Right renal cortex interstitium (tissue), 3 donors: ENCODE measurements at regions not wholly inside any gene's neighbourhood (a gene's known extent, or its start where the extent isn't known, plus 50 kb on each side); places are given as distances from the start of the nearest gene placed in this dataset.
"Not testable (repeated sequence)": the region's sequence is repeated elsewhere in the genome, so short reads cannot be mapped to it uniquely, and the experiment has no call there.

Experiments
- DNase-seq, 3 donors: peaks; one replicate each; pipeline ENCODE4 v3.0.0-alpha.2; 2013; ENCODE audit warnings: low read depth in 3 of 3, low spot score in 2 of 3

DNA sequence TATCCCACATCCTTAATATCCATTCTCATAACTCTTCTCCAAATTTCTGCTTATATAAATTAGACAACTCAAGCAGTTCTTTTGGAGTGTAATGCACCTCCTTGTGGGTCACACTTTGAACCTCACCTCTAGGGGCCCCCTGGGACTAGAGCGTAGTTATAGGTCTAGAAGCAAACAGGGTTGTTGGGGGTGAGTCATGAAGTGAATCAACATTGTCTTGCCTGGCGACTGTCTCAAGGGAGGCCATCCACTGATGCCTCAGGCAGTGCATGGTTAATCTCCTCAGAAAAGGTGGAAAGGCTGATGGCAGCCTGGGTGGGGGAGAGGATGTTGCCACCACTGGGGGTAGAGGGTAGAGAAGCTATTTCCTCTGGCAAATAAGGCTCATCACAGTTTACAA lies 129.1 kb downstream of the TNFRSF21 start:
- DNase-seq: no peak

DNA sequence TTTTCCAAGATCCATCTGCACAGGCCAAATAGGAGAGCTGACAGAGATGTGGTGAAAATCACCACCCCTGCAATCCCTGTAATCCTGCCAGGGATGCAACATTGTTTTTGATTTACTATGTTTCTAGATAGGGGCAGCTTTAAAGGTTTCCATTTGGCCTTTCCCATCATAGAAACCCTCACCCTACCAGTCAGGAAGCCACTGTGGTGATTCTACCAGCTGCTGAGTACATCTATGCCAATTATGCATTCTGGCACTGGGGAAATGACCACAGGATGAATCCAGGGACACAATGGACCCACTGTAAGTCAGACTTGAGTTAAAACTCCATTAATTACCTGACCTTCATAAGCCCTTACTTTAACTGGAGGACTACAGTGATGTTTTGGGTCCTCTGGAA lies 130.4 kb downstream of the TNFRSF21 start:
- no peak for DNase-seq

DNA sequence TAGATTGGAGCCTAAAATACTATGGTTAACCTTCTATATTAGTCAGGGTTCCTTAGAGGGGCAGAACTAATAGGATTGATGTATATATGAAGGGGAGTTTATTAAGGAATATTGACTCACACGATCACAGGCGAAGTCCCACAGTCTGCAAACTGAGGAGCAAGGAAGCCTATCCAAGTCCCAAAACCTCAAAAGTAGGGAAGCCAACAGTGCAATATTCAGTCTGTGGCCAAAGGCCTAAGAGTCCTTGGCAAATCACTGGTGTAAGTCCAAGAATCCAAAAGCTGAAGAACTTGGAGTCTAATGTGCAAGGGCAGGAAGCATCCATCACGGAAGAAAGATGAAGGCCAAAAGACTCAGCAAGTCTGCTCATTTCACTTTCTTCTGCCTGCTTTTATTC lies 133.5 kb upstream of the ADGRF1 start:
- no peak for DNase-seq

DNA sequence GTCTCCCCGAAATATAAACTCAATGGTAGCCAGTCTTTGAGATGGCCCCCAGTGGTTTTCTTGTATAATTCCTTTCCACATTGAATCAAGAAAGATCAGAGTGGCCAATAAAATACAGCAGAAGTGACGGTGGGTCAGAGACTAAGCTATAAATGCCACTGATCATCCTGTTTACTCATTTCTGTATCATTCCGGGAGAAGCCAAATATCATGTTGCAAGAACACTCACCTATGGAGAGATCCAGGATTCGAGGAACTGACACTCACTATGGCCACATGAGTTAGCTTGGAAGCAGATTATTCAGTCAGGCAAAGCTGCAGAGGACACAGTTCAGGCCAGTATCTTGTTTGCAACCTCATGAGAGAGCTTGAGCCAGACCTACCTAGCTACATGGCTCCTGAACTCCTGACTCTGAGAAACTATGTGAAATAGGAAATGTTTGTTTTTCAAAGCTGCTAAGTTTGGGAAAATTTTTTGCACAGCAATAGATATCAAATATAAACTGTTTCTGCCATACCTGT lies 132.4 kb upstream of the ADGRF1 start:
- DNase-seq: no peak

DNA sequence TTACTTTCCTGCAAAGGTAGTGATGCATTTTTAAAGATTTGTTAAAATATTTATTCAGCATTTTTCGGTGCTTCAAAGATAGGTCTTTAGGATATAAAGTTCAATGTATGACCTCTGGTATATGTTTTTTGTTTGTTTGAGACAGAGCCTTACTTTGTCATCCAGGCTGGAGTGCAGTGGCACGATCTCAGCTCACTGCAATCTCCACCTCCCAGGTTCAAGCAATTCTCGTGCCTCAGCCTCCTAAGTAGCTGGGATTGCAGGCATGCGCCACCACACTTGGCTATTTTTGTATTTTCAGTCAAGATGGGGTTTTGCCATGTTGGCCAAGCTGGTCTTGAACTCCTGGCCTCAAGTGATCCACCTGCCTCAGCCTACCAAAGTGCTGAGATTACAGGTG lies 131.9 kb upstream of the ADGRF1 start:
- not testable (repeated sequence) for DNase-seq

DNA sequence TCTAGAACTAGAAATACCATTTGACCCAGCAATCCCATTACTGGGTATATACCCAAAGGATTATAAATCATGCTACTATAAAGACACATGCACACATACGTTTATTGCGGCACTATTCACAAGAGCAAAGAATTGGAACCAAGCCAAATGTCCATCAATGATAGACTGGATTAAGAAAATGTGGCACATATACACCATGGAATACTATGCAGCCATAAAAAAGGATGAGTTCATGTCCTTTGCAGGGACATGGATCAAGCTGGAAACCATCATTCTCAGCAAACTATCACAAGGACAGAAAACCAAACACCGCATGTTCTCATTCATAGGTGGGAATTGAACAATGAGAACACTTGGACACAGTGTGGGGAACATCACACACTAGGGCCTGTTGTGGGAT lies 131.0 kb upstream of the ADGRF1 start:
- not testable (repeated sequence) for DNase-seq

DNA sequence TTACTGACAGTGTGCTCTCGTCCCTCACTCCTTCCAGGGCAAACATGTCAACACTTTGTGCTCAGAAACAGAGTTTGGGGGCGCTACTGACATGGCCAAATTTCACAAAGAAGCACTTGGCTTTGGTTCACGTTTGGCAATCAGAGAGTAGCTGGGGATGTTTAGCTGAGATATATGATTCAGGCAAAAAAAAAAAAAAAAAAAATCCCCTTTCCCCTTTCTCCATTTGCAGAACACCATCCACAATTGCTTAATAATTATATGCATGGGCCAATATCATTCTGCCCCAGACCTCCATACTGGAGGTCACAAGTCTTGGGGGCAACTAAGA lies 128.4 kb upstream of the ADGRF1 start:
- DNase-seq: no peak

DNA sequence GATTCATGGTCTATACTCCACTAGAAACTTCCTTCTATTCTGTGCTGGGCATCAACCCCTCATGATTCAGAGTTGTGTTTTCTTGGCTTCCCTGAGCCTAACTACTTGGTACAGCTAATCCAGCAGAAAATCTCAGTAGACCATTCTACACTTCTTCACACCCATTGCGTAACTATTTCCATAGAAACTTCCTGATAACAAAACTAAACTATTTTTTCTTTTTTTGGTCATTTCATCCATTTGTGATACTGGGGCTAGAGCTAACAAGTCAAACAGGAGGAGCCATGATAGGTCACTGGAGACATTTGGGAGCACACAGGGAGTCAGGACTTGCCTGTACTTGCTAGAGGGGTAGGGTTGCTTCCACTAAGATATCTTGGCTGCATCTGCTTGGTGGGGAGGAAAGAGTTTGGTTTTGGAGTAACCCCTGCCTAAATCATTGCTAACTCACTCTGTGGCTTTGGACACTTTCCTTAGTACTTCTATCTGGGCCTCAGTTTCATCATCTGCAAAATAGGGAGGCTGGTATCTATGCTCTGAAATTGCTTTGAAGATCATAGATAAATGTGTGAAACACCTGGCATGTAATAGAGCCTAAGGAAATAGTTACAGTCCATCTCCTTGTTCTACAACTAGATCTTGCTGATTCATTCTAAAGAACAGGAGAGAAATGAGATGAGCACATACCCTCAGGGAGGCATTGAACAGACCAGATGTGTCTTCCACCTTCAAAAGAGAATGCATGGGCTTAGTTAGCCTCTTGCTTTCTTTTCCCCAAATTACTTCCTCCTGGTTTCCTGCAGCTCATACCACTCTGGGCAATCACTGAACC lies 127.9 kb upstream of the ADGRF1 start:
- no peak for DNase-seq

DNA sequence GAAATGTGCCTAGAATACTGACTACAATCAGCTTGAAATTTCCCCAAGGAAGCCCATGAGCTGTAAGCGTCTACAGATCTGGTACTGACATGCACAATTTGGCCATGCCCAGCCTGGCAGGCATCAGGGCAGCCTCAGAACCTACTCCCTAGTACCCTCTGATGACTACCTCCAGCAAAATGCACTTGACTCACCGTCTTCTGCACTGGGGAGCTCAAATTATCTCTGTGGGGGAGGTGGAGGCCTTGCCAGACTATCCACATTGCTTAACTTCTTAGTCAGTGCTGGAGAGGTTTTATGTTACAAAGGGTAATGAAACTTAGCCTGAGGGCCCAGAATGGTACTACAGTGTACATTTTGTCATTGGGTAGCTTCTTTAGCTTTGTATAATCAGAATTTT lies 126.0 kb upstream of the ADGRF1 start:
- no peak for DNase-seq

DNA sequence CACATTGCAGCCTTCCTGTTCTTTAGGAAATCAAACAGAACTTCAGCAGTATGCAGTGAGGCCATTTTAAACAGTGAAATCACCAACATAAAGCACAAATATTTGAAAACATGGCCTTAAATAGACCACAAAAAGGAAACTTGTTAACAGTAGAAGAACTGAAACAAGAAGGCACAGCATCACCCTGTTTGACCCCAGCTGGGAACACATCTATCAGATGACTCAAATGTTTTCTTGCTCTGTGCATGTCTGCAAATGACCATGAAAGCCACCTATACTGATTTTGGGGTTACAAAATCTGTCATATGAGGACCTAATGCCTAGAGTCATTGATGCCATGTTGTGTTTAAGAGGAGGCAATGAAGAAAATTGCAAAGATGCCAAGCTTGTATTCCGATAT lies 123.8 kb upstream of the ADGRF1 start:
- DNase-seq: no peak

DNA sequence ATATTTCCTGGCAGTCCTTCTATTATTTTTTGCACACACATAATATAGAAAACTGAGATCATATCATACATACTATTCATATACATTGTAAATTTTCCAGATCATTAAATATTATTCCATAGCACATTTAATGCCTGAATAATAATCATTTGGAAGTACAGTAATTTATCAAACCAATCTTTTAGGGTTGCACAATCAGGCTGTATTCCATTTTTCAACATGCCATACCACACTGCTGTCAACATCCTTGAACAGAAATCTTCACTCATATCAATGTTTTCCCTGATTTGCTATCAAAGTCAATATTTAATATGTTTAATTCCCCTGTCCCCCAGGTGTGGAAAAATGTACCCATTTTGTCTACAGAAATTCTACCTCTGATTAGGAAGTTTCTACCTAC lies 122.7 kb upstream of the ADGRF1 start:
- DNase-seq: no peak

DNA sequence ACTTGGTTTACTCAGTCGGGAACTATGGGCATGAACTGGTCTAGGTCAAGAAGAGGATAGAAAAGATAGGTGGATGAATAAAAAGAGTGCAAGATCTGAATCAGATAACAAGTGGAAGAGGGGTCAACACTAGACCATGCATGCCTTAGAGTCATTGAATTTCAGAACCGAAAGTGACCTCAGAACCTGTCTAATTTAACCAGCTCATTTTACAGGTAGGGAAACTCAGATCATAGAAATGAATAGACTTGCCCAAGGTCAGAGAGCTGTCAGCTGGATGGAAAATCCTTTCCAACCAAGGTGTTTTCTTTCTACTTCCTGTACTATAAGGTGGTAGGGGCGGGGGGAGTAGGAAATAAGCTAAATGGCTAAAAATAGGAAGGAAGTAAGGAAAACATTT lies 121.4 kb upstream of the ADGRF1 start:
- no peak for DNase-seq

DNA sequence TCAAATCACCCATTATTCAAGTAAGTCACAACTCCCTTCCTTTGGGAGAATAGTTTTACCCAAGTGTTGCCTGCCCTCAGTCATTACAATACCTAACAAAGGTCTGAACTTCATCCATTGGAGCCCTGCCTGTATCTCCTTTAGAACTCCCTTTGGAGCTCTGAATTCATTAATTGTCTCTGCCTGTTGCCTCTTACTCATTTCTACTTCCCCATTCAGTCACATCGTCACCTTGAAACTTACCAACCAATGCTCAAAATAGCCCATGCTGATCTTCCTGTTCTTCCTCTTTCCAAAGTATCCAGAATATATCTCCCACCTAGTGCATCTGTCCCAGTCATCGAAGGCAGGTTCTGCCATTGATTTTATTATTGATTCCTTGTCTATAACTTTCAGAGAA lies 120.7 kb upstream of the ADGRF1 start:
- no peak for DNase-seq

DNA sequence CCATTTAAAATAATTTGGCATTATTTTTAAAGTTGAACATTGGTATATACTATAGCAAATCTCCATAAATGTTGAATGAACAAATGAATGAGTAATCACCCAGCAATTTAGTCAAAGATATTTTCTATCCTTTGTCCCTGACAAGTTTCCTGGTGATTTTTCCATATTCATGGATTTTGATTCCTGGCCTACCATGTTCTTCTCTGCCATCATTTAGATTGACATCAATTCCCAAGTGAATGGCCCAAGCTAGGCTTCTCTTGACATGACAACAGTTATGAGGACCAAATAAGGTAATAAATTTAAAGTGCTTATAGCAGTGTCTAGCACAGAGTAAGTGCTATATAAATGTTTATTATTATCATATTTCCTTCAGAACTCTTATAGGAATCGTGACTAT lies 120.1 kb upstream of the ADGRF1 start:
- no peak for DNase-seq

DNA sequence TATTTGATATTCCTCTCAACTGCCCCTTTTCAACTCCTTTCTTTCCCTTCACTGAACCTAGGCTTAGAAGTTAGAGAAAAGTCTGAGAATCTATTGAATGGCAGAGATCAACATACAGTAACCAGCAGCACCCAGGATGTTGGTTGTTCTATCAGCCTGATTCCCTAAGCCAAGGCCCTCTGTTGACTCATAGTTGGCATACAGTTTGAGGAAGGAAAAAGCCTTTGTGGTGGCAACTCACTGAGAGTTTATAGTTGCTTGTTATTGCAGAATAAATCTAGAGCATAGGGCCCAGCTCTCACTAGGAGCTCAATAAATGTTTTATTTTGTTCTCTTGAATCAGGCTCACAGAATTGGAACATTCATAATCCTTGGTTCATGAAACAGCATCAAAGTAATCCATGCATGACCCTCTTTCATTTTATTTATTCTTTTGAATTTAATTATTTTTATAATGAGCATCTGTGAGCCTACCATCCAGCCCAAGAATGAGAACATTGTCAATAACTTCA lies 119.1 kb upstream of the ADGRF1 start:
- DNase-seq: no peak

DNA sequence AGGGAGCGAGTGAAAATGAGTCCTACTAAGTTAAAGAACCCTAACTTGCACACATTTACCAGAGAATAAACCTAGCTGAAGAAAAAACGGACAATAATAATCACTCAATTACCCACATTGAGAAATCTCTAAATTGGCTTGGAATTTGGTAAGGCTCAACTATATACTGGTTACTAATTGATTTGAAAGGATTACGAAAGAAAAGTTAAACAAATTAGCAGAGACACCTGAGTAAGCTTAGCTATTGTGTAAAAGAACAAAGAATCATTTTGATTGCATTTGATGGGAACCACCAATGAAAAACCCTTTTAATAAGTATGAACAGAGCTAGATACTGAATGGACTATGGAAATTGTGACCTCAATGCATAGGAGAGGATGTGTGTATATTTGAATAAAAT lies 118.6 kb upstream of the ADGRF1 start:
- DNase-seq: no peak

DNA sequence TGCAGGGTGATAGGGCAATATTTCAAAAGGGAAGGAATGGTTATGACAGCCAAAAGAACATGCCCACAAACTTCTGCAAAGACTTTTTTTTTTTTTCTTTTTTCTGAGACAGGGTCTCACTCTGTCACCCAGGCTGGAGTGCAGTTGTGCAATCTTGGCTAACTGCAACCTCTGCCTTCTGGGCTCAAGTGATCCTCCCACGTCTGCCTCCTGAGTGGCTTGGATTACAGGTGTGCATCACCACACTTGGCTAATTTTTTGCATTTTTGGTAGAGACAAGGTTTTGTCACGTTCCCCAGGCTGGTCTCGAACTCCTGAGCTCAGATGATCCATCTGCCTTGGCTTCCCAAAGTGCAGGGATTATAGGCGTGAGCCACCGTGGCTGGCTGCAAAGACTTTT lies 117.6 kb upstream of the ADGRF1 start:
- no peak for DNase-seq

DNA sequence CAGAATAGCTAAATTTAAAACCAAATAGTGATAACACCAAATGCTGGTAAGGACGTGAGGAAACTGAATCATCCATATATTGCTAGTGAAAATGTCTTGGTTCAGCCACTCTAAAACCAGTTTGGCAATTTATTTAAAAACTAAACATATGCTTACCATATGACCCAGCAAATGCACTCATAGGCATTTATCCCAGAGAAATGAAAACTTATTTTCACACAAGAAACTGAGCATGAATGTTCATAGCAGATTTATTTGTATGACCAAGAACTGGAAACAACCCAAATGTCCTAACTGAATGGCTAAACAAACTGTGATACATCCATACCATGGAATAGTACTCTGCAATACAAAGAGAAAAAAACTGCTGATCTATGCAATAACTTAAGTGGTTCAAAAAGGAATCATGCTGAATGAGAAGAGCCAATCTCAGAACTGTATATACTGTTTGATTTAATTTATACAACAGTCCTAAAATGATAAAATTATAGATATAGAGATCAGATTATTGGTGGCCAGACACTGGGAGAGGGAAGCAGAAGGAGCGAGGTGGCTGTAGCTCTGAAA lies 115.6 kb upstream of the ADGRF1 start:
- DNase-seq: no peak

DNA sequence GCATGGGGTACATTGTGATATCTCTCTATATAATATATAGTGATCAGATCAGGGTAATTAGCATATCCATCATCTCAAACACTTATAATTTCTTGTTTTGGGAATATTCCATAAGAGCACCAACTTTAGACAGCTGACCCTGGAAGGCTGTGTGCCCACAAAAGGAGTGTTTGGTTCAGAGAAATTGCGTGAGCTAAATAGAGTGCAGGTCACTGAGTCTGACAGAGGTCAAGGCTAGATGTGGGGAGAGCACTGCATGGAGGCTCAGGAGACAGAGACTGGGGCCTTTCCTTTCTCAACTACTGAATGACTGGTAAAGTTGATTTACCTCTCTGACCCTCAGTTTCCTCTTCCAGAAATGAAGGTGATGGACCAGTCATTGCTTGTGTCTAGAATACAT lies 114.9 kb upstream of the ADGRF1 start:
- no peak for DNase-seq

DNA sequence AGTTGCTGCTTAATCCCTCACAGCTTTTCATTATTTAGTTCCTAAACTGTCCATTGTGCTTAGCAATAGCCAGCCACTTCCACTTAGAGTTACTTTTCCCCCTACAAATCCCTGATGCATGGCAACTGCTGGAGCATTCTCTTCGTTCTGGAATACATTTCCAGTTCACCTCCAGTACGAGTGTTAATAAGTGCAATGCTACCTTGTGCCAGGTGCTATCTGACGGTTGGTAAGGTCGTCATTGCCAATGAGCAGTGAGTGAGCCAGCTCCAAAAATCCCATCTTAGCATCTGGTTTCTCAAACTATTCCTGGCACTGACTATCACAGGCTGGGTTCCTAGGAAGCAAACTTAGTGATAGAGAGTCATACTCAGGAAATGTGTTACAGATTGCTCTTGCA lies 114.1 kb upstream of the ADGRF1 start:
- DNase-seq: no peak

DNA sequence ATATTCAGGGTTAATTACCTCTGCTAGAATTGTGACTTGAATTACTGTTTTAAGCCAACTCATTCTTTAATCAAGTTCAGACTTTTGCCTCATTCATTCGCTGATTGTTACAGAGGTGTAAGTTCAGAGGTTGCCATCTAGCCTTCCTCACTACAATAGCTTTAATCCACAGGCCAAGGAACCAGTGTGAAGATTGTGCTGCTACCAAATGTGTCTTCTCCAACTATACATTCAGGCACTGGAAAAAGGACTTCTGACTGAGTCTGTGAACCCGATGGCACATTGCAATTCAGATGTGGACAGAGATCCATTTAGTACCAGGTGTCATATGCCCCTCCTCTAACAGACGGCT lies 111.2 kb upstream of the ADGRF1 start:
- DNase-seq: no peak

DNA sequence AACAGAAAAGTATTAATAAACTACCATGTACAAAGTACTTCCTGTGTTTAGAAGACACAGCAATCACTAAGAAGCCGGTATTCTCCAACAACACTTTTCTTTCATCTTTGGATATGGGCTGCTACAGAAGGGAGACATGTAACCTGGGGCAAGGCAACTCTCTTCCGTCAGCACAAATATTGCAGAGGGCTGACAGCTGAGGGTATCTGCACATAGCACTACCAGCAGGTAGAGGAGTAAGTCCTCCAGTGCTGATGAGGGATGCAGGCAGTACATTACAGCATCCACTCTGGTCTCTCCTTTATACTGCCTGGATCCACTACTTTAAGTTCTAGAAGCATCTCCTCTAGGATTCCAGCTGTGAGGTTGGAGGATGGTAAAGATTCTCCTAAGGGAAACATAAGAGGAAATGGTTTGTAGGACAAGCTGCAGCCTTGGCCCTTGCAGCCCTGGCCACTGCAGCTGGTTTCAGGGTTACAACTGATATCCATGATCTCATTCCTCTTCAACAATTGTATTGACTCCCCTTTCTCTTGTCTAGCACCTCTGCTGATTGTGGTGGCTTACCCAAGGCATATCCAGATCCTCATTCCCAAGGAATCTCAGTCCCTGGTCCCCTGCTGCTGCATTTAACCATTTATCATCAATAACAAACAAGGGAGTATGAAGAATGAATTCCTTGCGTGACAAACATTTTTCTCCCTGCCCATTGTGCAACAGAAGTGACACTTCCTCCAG lies 110.7 kb upstream of the ADGRF1 start:
- DNase-seq: no peak
